ENCODE measurements at regions not wholly inside any gene's neighbourhood (a gene's known extent, or its start where the extent isn't known, plus 50 kb on each side); places are given as distances from the start of the nearest gene placed in this dataset.

DNA sequence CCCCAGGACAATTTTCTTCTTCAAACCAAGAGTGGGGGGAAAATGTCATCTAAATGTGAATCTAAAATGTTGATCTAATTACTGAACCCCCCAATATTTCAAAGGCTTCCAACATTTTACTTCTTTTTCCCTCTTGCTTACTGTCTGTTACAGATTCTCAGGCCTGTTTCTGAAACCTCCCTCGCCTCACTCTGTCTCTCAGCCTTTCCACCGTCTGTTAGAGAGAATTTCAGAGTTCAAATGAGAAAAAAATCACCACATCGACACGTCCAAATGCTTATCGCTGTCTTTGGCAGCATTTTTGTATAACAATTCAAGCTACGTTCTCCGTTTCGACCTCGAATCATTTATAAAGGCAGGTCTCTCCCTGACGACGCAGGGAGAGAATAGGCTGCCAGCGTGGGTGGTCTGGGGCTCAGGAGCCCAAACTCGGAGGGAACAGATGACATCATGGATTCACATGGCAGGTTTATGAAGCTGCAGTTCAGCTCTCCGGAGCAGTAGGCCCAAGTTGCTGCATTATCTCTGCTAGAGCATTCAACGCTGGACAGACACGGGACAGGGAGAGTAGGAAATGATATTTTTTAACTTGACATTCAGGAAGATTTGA, 139.8 kb downstream of the GAS1 start:
- TF ChIP-seq, protein P1, sequence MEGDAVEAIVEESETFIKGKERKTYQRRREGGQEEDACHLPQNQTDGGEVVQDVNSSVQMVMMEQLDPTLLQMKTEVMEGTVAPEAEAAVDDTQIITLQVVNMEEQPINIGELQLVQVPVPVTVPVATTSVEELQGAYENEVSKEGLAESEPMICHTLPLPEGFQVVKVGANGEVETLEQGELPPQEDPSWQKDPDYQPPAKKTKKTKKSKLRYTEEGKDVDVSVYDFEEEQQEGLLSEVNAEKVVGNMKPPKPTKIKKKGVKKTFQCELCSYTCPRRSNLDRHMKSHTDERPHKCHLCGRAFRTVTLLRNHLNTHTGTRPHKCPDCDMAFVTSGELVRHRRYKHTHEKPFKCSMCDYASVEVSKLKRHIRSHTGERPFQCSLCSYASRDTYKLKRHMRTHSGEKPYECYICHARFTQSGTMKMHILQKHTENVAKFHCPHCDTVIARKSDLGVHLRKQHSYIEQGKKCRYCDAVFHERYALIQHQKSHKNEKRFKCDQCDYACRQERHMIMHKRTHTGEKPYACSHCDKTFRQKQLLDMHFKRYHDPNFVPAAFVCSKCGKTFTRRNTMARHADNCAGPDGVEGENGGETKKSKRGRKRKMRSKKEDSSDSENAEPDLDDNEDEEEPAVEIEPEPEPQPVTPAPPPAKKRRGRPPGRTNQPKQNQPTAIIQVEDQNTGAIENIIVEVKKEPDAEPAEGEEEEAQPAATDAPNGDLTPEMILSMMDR (IDR thresholded peaks at IDR 0.05), result no peak
- TF ChIP-seq POLR2A (IDR thresholded peaks at IDR 0.05), result no peak
